ENCODE measurements at regions not wholly inside any gene's neighbourhood (a gene's known extent, or its start where the extent isn't known, plus 50 kb on each side); places are given as distances from the start of the nearest gene placed in this dataset.

DNA sequence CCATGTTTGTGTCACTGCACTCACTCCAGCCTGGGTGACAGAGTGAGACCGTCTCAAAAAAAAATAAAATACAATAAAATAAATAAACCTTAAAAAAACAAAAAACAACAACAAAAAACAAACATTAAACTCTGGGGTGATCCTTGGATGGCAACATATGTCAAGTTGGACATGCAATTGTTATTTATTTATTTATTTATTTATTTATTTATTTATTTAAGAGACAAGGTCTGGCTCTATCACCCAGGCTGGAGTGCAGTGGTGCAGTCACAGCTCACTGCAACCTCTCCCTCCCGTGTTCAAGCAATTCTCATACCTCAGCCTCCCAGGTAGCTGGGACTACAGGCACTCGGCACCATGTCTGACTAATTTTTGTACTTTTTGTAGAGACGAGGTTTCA, 275.5 kb downstream of the VPS13C start:
- TF ChIP-seq, protein P1, sequence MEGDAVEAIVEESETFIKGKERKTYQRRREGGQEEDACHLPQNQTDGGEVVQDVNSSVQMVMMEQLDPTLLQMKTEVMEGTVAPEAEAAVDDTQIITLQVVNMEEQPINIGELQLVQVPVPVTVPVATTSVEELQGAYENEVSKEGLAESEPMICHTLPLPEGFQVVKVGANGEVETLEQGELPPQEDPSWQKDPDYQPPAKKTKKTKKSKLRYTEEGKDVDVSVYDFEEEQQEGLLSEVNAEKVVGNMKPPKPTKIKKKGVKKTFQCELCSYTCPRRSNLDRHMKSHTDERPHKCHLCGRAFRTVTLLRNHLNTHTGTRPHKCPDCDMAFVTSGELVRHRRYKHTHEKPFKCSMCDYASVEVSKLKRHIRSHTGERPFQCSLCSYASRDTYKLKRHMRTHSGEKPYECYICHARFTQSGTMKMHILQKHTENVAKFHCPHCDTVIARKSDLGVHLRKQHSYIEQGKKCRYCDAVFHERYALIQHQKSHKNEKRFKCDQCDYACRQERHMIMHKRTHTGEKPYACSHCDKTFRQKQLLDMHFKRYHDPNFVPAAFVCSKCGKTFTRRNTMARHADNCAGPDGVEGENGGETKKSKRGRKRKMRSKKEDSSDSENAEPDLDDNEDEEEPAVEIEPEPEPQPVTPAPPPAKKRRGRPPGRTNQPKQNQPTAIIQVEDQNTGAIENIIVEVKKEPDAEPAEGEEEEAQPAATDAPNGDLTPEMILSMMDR (IDR thresholded peaks at IDR 0.05; ENCODE audit: poor library complexity, severe bottlenecking), result no peak
- TF ChIP-seq EP300 (conservative IDR thresholded peaks at IDR 0.05; ENCODE audit: poor library complexity, severe bottlenecking) (no peak), TAF1 (IDR thresholded peaks at IDR 0.05; ENCODE audit: low read depth) (no peak)

Measured in neural cell (in vitro differentiated cells).